Activated B cell treated with CpG ODN at 0.5 μM for 24 hours (primary cell): ENCODE measurements at regions not wholly inside any gene's neighbourhood (a gene's known extent, or its start where the extent isn't known, plus 50 kb on each side); places are given as distances from the start of the nearest gene placed in this dataset.
"Not testable (repeated sequence)": the region's sequence is repeated elsewhere in the genome, so short reads cannot be mapped to it uniquely, and the experiment has no call there.

Source experiments
- ATAC-seq: fragments of 200-7000 bp; cut with Tn5 transposase; one replicate; pipeline ENCODE4 v1.10.0; 2021; ENCODE audit warnings: low read depth, mild to moderate bottlenecking, moderate library complexity
- CTCF ChIA-PET: fragments of 350-600 bp; sonication (Branson Sonifier 250); formaldehyde crosslinking; loops from one replicate; lab custom pipeline; 2021; ENCODE audit warnings: antibody characterized with exemption; lab: Charles Lee
- POLR2A ChIA-PET: fragments of 350-600 bp; sonication (Branson Sonifier 250); formaldehyde crosslinking; loops from one replicate; lab custom pipeline; 2021; ENCODE audit warnings: antibody characterized with exemption; lab: Charles Lee
- DNase-seq: peaks from one replicate; pipeline ENCODE4 v3.0.0; 2022
- H3K27ac Mint-ChIP-seq: one replicate; pipeline ENCODE4 v1.8.0; 2020; ENCODE audit warnings: mixed read lengths
- H3K27me3 Mint-ChIP-seq: one replicate; pipeline ENCODE4 v1.8.0; 2021; ENCODE audit warnings: mixed read lengths
- H3K36me3 Mint-ChIP-seq: one replicate; pipeline ENCODE4 v1.8.0; 2021; ENCODE audit warnings: low read depth, mixed read lengths
- H3K4me1 Mint-ChIP-seq: one replicate; pipeline ENCODE4 v1.8.0; 2021; ENCODE audit warnings: mixed read lengths
- H3K4me3 Mint-ChIP-seq: one replicate; pipeline ENCODE4 v1.8.0; 2020; ENCODE audit warnings: mild to moderate bottlenecking, mixed read lengths
- H3K9me3 Mint-ChIP-seq: one replicate; pipeline ENCODE4 v1.8.0; 2020; ENCODE audit warnings: mixed read lengths
- intact Hi-C: fragments of 100-400 bp; cut with micrococcal nuclease; formaldehyde crosslinking; loops from one replicate; pipeline ENCODE4 v1.15.1; 2024
- TF ChIP-seq, protein P1 (sequence below): fragments of 200-600 bp; IDR thresholded peaks from one replicate; pipeline ENCODE4 v1.8.0; 2022; ENCODE audit warnings: antibody characterized with exemption, mild to moderate bottlenecking

GRCh38 chr16:73945631-73946030, 351.0 kb upstream of the PSMD7 start:
- H3K27me3 Mint-ChIP-seq: no peaks in the 10 kb centered on the region
- no peak overlapping the region for H3K4me3 Mint-ChIP-seq
- ATAC-seq: no peak
- no peaks in the 10 kb centered on the region for H3K36me3 Mint-ChIP-seq
- TF ChIP-seq, protein P1, sequence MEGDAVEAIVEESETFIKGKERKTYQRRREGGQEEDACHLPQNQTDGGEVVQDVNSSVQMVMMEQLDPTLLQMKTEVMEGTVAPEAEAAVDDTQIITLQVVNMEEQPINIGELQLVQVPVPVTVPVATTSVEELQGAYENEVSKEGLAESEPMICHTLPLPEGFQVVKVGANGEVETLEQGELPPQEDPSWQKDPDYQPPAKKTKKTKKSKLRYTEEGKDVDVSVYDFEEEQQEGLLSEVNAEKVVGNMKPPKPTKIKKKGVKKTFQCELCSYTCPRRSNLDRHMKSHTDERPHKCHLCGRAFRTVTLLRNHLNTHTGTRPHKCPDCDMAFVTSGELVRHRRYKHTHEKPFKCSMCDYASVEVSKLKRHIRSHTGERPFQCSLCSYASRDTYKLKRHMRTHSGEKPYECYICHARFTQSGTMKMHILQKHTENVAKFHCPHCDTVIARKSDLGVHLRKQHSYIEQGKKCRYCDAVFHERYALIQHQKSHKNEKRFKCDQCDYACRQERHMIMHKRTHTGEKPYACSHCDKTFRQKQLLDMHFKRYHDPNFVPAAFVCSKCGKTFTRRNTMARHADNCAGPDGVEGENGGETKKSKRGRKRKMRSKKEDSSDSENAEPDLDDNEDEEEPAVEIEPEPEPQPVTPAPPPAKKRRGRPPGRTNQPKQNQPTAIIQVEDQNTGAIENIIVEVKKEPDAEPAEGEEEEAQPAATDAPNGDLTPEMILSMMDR: no peak
- no peak overlapping the region for H3K27ac Mint-ChIP-seq
- ChIA-PET CTCF (no interaction called here), POLR2A (no interaction called here)
- no peaks in the 10 kb centered on the region for H3K4me1 Mint-ChIP-seq
- intact Hi-C loops: no loop called here
- H3K9me3 Mint-ChIP-seq: no peaks in the 10 kb centered on the region
- DNase-seq: no peak

- POLR2A ChIA-PET: not testable (repeated sequence)
Measured at GRCh38 chr16:73943184-73943583, 353.4 kb upstream of the PSMD7 start.

DNA sequence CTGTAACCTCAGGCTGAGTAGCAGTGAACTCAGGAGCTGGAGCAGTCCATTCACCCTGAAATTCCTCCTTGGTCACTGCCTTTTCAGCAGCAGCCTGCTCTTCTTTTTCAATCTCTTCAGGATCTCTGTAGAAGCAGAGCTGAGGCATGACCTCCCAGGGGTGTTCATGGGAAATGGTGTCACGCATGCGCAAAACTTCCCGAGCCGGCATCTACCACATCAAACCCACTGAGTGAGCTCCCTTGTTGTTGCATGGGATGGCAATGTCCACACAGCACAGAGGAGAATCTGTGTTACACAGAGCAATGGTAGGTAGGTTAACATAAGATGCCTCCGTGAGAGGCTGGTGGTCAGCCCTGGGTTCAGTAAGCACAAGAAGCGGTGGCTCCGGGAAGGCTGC, 355.8 kb upstream of the PSMD7 start:
- POLR2A ChIA-PET, DNase-seq, CTCF ChIA-PET, intact Hi-C loops, ATAC-seq, H3K27ac Mint-ChIP-seq, H3K36me3 Mint-ChIP-seq, H3K4me3 Mint-ChIP-seq, H3K4me1 Mint-ChIP-seq, H3K9me3 Mint-ChIP-seq, H3K27me3 Mint-ChIP-seq: not testable (repeated sequence)

More at GRCh38 chr16:73943184-73943583, 353.4 kb upstream of the PSMD7 start:
- H3K9me3 Mint-ChIP-seq, H3K36me3 Mint-ChIP-seq, intact Hi-C loops, H3K27me3 Mint-ChIP-seq, ATAC-seq, H3K4me1 Mint-ChIP-seq, H3K27ac Mint-ChIP-seq, CTCF ChIA-PET, H3K4me3 Mint-ChIP-seq, DNase-seq: not testable (repeated sequence)

GRCh38 chr16:73923951-73924350, 372.7 kb upstream of the PSMD7 start:
- intact Hi-C loops: no loop called here
- no peaks in the 10 kb centered on the region for H3K27me3 Mint-ChIP-seq
- peaks cover 7% of the 10 kb centered on the region for H3K9me3 Mint-ChIP-seq
- H3K27ac Mint-ChIP-seq: no peak overlapping the region
- H3K4me1 Mint-ChIP-seq: no peaks in the 10 kb centered on the region
- DNase-seq (no peak), ATAC-seq (no peak)
- ChIA-PET CTCF (no interaction called here), POLR2A (no interaction called here)
- TF ChIP-seq, protein P1: no peak
- no peak overlapping the region for H3K4me3 Mint-ChIP-seq
- no peaks in the 10 kb centered on the region for H3K36me3 Mint-ChIP-seq

DNA sequence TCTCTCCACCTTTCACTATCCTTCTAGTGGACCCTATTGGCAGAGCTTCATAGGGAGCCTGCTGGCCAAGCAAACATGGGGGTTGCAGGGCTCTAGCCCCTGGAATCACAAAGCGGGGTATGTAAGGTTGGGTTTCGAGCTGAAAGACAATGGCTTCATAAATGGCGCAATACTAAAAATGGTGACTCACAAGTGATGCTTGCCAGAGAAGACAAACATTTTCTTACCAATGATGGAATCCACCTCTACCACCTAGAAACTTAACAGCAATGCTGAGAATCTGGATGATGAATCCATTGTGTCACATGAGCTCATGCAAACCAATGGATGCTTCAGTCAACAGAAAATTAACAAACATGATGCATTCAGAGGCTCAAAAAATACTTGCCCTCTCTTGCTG, 375.3 kb upstream of the PSMD7 start:
- H3K4me3 Mint-ChIP-seq: no peak overlapping the region
- intact Hi-C loops: no loop called here

DNA sequence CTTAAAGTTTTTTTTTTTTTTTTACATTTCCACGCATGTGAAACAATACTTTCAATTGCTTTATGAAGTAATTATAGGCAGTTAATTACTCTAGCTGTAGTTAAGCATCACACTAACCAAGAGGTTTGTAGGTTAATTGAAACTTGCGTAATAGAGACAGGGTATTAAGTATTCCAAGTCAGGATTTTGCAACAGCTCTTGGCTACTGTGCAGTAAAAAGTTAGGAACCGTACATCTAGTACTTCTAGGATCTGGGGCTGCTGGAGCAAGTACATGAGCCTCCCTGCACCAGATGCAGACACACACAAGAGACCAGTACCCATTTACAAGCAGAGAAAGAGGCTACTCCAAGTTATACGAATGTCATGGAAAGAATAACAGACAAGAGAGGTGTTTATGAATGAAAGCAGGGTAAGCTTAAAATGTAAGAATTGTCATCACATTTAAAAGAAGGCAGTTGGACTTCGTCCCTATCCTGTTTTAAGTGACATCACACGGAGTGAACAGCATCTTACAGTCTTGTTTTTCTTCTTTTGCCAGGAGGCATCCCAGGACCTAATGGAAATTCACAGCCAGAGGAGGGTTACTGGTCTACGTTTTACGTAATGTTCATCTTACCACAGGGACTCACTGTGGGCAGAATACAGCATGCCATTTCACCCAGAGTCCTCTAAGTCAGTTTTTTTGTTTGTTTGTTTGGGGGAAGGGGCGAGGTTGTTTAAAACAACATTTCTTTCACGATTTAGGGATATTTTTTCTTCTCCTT, 379.6 kb upstream of the PSMD7 start:
- no peaks in the 10 kb centered on the region for H3K4me1 Mint-ChIP-seq
- no peaks in the 10 kb centered on the region for H3K9me3 Mint-ChIP-seq
- no peak for DNase-seq
- H3K36me3 Mint-ChIP-seq: no peaks in the 10 kb centered on the region
- no peak overlapping the region for H3K27ac Mint-ChIP-seq
- H3K4me3 Mint-ChIP-seq: no peak overlapping the region
- ChIA-PET CTCF (no interaction called here), POLR2A (no interaction called here)
- peaks cover 3% of the 10 kb centered on the region for H3K27me3 Mint-ChIP-seq
- intact Hi-C loops: no loop called here
- TF ChIP-seq, protein P1: no peak
- ATAC-seq: no peak

More for the DNA sequence above, 375.3 kb upstream of the PSMD7 start:
- Mint-ChIP-seq H3K27me3 (no peaks in the 10 kb centered on the region), H3K36me3 (no peaks in the 10 kb centered on the region), H3K4me1 (no peaks in the 10 kb centered on the region), H3K9me3 (no peaks in the 10 kb centered on the region), H3K27ac (no peak overlapping the region)
- ChIA-PET CTCF (no interaction called here), POLR2A (no interaction called here)
- ATAC-seq: no peak
- TF ChIP-seq, protein P1: no peak
- no peak for DNase-seq
